ENCODE measurements at regions not wholly inside any gene's neighbourhood (a gene's known extent, or its start where the extent isn't known, plus 50 kb on each side); places are given as distances from the start of the nearest gene placed in this dataset.

DNA sequence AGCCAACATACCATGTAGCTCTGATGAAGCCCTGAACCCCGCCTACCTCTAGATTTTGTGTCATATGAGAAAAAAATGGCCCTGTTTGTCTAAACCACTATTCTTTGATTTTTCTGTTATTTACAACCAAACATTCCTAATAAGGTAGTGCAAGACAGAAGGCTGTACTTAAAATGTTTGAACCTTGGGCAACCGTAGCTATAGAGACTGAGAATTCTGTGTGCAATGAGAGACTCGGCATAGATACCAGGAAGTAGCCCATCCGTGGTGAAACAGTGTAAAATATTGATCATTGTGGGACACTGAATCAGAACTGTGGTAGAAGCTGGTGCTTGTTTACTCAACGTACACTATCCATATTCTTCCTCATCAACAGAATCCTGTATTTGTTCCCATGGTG lies 86.5 kb upstream of the TMCC3 start:
- H3K27ac ChIP-seq = no peak overlapping the region
- TF ChIP-seq, protein P1, sequence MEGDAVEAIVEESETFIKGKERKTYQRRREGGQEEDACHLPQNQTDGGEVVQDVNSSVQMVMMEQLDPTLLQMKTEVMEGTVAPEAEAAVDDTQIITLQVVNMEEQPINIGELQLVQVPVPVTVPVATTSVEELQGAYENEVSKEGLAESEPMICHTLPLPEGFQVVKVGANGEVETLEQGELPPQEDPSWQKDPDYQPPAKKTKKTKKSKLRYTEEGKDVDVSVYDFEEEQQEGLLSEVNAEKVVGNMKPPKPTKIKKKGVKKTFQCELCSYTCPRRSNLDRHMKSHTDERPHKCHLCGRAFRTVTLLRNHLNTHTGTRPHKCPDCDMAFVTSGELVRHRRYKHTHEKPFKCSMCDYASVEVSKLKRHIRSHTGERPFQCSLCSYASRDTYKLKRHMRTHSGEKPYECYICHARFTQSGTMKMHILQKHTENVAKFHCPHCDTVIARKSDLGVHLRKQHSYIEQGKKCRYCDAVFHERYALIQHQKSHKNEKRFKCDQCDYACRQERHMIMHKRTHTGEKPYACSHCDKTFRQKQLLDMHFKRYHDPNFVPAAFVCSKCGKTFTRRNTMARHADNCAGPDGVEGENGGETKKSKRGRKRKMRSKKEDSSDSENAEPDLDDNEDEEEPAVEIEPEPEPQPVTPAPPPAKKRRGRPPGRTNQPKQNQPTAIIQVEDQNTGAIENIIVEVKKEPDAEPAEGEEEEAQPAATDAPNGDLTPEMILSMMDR (IDR thresholded peaks at IDR 0.05) = no peak
- intact Hi-C loops (cut with DNase I) = no loop called here
- H3K27me3 ChIP-seq = no peaks in the 10 kb centered on the region
- H3K36me3 ChIP-seq = no peaks in the 10 kb centered on the region
- H3K4me3 ChIP-seq = no peak overlapping the region
- DNase-seq (ENCODE audit: low spot score in 2 of 2) = no peak
- H3K4me1 ChIP-seq = no peaks in the 10 kb centered on the region
- H3K9me3 ChIP-seq = no peaks in the 10 kb centered on the region

DNA sequence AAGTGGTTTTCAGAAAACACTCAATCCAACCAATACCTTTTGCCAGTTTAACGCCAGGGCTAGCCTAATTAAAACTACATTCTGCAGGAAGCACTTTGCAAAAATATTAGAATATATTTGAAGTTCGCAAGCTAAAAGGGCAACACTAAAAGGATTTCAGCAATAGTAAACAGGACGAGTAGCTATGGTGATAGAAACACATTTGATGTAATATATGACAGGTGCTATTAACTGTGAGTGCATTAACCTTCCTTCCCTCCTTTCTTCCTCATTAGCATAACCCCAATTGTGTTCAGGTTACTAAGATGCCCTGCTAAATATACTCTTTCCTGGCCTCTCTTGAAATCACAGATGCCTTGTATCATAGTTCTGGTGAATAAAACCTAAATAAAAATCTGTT lies 85.6 kb upstream of the TMCC3 start:
- DNase-seq (ENCODE audit: low spot score in 2 of 2) = no peak
- no peak overlapping the region for H3K4me3 ChIP-seq
- intact Hi-C loops (cut with DNase I) = no loop called here
- TF ChIP-seq, protein P1 (IDR thresholded peaks at IDR 0.05) = no peak
- H3K27me3 ChIP-seq = no peaks in the 10 kb centered on the region
- no peaks in the 10 kb centered on the region for H3K9me3 ChIP-seq
- no peaks in the 10 kb centered on the region for H3K4me1 ChIP-seq
- no peaks in the 10 kb centered on the region for H3K36me3 ChIP-seq
- no peak overlapping the region for H3K27ac ChIP-seq

DNA sequence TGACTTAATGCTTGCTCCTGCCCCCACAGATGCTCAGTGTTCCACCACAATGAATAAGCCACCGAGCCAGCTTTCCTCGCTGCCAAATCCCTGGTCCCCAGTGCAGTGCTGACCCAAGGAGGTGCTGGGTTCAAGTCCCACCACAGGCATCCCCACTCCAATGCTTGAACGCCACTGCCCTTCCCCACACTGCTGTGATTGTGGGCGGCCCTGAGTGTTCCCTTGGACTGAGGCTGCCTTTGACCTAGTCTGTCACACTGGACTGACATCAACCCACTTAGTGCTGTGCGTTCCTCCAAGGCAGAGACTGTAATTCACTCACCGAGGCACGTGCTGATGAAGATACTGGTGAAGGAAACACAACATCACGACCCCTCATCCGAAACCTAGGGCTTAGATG lies 83.4 kb upstream of the TMCC3 start:
- Histone ChIP-seq H3K27ac (no peak overlapping the region), H3K4me1 (no peaks in the 10 kb centered on the region), H3K9me3 (no peaks in the 10 kb centered on the region), H3K27me3 (no peaks in the 10 kb centered on the region), H3K36me3 (no peaks in the 10 kb centered on the region), H3K4me3 (no peak overlapping the region)
- no peak for DNase-seq (ENCODE audit: low spot score in 2 of 2)
- TF ChIP-seq, protein P1 (IDR thresholded peaks at IDR 0.05) = no peak
- intact Hi-C loops (cut with DNase I) = no loop called here

DNA sequence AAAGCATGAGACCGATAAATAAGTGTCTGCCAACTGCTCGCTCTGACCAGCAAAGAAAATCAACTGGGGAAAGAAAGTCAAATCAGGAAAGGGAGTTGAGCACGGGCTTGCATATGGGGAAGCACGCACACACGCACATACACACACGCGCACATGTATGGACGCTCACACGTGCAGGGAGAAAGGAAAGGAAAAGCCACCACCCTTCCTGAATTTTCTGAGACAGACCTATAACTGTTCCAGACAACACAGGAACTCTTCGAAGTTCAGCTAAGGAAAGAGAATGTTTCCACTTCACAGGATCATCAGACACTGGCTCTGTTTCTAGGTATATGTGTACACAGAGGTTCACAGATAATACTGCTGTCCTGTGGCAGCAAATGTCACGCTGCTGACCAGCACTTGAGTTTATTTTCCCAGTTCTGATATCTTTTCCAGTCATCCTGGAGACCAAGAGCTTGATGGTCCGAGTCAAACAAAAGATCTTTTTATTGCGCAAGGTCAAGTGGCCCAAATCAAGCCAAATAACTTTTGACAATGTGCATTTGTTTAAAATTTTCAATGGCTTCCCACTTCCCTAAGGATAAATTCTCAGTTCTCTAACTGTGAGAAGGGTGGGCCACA lies 82.1 kb upstream of the TMCC3 start:
- Histone ChIP-seq H3K36me3 (no peaks in the 10 kb centered on the region), H3K27ac (no peak overlapping the region), H3K27me3 (no peaks in the 10 kb centered on the region), H3K9me3 (no peaks in the 10 kb centered on the region), H3K4me3 (no peak overlapping the region), H3K4me1 (no peaks in the 10 kb centered on the region)
- TF ChIP-seq, protein P1 (IDR thresholded peaks at IDR 0.05) = no peak
- DNase-seq (ENCODE audit: low spot score in 2 of 2) = no peak
- intact Hi-C loops (cut with DNase I) = no loop called here

DNA sequence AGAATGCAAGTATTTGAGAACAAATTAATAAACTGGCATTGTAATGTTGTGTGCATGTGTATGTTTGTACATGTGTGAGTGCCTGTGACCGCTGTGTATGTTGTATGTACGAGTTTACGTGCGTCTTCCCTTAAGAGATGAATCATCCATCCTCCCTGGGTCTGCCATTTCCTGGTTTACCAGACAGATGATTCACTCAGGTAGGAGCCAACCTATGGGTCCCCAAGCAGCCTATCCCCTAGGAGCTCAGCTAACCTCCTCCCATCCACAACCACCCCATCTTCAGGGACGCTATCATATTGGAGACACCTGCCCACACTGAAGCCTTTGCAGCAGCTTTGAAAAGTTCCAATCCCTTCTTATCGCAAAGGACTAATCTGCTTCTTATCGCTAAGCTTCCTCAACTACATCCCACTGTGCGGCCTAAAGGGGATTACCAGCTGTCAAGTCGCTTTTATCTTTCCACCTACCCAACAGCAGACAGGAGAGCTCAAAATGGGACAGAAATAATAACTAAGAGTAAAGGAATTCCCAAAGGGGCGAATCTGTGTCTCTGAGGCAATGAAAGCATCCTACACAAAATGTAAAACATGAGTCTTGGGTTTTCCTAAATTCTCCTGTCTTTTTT lies 81.5 kb upstream of the TMCC3 start:
- H3K4me3 ChIP-seq = no peak overlapping the region
- no peaks in the 10 kb centered on the region for H3K9me3 ChIP-seq
- TF ChIP-seq, protein P1 (IDR thresholded peaks at IDR 0.05) = no peak
- no peak overlapping the region for H3K27ac ChIP-seq
- no peaks in the 10 kb centered on the region for H3K36me3 ChIP-seq
- intact Hi-C loops (cut with DNase I) = no loop called here
- DNase-seq (ENCODE audit: low spot score in 2 of 2) = no peak
- H3K4me1 ChIP-seq = no peaks in the 10 kb centered on the region
- no peaks in the 10 kb centered on the region for H3K27me3 ChIP-seq

All from ascending aorta (tissue), 2 donors.